NCI-H748 (cell line): ENCODE measurements at regions not wholly inside any gene's neighbourhood (a gene's known extent, or its start where the extent isn't known, plus 50 kb on each side); places are given as distances from the start of the nearest gene placed in this dataset.
A peak's percentile ranks its signal among the peaks of the same experiment; 100 is the strongest.

Experiments used
- DNase-seq: peaks from one replicate; lab custom pipeline; 2025; ENCODE audit not compliant: unreplicated experiment; lab: John Stamatoyannopoulos, UW

GRCh38 chr2:20539776-20540586 is 93.1 kb downstream of the RHOB start:
- no peak for DNase-seq

DNA sequence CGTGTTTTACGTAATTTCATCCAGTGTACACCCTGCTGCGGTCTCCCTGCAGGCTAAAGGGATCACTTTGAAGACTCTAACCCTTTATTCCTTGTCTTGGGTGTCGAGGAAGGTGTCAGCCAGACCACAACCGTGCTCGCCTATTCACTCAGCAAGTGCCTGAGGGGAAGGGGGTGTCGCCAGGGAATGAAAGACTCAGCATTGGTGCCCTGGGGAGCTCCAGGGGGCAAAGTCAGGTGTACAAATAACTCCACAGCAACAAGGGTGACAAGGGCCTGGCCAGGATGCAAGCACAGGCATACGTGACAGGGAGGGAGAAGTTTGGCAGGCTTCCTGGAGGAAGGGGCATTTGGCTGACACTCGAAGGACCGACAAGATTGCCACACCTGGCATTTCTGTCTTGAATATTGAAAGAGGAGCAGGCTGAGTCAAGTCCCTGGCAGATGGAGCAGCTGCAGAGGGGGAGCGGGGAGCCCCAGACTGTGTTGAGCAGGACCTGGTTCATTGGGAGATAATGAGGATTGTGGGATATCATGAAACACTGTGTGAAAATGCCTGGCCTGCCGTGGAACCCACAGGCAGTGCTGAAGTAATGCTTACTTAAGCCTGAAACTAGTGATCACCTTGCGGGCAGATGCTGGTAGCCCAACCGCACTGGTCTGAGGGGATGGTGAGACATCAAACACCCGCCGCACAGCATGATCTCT is 93.9 kb downstream of the RHOB start:
- no peak for DNase-seq

DNA sequence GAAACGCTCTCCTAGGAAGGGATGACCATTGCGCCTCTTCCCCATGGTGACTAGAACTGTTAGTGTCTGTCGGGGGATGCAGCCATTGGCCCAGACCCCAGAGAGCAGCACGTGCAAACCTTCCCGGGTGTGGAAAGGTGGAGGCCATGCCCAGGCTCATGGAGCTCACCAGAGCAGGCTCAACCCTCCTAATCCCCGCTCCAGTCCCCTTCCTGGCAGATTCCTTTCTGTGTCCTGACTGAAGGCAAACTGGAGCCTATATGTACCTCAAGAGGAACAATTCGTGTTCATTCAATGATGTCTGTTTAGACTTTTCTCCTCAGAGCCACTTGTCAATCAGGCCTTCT is 94.4 kb downstream of the RHOB start:
- peak; percentile 12 for DNase-seq

DNA sequence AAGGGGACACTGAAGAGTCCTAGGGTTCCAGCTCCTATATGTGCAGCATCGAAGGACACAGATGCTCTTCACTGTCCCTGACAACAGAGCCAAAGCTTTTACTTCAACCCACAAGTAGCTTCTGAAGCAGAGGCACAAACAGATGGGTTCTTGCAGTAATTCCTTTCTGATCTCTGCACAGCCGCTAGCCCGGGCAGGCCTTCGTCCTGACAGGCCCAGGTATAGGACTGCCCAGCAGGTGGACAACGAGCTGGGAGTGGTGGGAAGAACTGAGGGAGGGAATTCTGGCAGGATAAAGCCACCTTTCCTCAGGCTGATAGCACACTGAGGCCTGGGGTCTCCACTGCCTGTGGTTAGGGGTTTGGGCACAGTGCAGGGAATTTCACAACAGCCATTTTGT is 94.8 kb downstream of the RHOB start:
- DNase-seq, result no peak

DNA sequence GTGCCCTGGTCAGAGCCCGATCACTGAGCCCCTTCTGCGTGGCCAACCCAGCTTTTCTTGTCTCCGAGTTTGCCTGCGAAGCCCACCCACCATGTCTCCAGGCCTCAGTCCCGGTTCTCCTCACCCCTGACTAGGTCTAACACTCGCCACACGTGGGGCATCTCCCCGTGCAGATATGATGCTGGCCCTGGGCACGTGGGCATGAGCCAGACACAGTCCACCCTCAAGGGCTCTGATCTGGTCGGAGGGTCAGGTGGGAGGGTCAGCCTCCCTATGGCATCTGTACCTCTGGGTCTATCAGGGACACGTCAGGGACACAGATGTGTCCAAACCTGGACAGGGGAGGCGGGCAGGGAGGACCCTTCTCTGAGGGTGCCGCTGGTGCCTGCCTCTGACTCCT is 95.4 kb downstream of the RHOB start:
- no peak for DNase-seq

- DNase-seq, result no peak
Measured at GRCh38 chr2:20542746-20543468, 96.0 kb downstream of the RHOB start.

DNA sequence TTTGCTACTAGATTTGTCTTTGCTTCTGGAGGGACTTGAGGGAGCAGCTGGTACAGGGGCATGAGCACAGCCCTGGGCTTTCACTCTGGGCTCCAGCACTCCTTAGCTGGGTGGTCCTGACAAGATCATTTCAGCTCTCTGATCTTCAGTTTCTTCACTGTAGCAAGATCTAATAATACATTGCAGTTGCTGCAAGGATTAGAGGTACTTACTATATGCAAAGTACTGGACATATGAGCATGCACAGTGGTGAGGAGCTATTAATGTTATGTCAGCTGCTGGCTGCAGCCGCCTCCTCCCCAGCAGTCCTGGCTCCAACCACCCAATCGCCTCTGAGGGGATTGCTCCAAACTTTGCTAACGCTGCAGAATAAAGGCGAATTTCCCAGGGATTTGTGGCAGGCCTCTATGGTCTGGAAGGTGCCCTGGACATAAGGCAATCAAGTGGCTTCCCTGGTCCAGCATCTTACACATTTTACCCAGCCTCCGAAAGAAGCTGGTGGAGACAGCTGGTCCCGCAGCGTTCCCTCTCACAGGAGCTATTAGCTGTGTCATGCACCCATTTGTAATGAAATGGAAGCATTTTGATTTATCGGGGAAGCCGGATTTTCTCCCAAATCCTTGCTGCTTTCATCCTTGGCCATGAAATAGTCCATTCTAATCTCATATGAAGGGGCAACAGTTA is 96.7 kb downstream of the RHOB start:
- DNase-seq, result no peak

DNA sequence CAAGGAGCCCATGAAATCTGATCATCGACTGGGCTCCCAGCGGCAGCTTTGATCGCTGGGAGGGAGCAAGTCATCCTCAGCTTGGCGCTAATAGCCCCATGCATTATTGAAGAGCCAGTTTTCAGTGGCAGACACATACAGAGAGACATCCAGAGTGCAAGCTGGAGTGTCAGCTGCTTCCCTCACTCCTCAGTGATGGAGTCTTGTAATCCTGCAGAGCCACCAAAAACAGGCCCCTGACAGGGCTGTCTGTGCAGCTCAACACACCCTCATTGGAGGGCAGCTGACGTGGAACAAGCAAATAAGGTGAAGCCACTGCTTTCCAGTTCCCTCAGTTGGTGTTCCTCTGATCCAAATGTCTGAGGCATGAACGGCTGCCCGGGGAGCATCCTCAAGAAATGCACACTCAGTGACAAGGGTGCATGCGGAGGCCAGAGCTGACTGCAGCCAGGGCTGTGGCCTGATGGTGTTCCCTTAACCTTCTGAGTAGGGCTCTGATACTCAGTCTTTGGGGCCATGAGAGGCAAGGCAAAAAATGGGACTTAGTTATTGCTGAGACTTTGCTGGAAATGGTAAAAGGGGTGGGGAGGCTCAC is 97.4 kb downstream of the RHOB start:
- no peak for DNase-seq

GRCh38 chr2:20549144-20549543 is 101.8 kb downstream of the HS1BP3 start:
- no peak for DNase-seq

GRCh38 chr2:20549691-20550348 is 101.1 kb downstream of the HS1BP3 start:
- no peak for DNase-seq

DNA sequence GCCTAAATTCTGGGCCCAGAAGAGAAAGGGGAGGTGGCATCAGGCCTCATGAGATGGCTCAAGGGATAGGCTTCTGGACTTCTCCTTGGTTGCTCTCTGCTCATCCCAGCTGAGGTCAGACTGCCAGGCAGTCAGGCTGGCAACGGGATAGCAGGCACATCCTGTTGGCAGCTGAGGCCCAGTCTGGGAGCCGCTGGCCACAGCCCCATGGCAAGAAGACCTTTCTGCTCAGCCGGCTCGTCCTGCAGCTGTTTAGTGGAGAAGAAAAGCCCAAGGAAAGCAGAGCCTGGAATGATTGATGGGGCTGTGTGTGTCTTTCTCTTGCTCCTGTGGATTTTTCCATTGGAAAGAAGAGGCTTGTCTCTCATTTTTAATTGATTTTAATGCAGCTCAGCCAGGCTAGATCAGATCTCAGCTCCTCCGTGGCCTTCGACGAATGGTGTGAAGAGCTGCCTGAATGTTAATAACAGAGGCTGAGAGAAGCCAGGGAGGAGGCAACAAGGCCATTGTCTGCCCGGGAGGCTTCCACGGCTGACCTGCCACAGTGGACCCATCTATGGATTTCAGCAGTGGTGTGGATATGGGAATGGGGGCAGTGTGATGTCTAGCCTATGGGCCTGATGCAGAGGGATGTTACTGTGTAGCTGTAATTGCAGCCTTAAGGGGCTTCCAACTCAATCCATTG is 99.5 kb downstream of the HS1BP3 start:
- DNase-seq, result no peak

- no peak for DNase-seq
Measured at GRCh38 chr2:20551945-20552328, 99.0 kb downstream of the HS1BP3 start.

DNA sequence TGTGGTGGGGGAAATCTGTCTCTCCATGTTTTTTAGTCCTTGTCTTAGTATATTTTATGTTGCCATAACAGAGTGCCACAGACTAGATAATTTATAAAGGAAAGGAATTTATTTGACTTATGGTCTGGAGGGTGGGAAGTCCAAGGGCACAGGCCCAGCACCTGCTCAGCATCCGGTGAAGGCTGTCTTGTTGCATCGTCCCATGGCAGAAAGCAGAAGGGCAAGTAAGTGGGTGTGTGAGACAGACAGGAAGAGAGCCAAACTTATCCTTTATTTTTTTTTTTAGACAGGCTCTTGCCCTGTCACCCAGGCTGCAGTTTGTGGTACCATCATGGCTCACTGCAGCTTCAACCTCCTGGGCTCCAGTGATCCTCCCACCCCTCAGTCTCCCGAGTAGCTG is 98.1 kb downstream of the HS1BP3 start:
- no peak for DNase-seq

- DNase-seq, result no peak
Measured at GRCh38 chr2:20553580-20553979, 97.3 kb downstream of the HS1BP3 start.

- DNase-seq, result no peak
Measured at GRCh38 chr2:20555954-20556353, 94.9 kb downstream of the HS1BP3 start.

GRCh38 chr2:20556756-20557155 is 94.1 kb downstream of the HS1BP3 start:
- no peak for DNase-seq

GRCh38 chr2:20557226-20557625 is 93.7 kb downstream of the HS1BP3 start:
- DNase-seq, result no peak

DNA sequence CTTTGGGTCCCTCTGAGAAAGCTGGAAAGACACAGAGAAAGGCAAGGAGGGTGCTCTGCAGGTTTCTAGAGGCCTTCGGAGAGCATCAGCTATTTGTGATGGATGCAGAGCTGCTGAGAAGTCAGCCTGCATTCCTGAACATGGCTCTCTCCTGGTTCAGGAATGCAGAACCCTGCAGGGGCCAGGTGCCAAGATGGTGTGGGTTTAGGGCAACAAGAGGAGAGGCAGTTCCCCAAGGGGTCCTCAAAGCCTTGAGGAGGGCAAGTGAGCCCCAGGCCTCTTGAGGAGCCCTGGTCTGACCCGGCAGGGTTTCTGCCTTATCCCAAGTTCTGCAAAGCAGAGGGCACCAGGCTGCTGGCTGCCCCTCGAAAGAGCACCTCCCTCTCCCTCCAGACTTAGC is 93.3 kb downstream of the HS1BP3 start:
- DNase-seq, result no peak

DNA sequence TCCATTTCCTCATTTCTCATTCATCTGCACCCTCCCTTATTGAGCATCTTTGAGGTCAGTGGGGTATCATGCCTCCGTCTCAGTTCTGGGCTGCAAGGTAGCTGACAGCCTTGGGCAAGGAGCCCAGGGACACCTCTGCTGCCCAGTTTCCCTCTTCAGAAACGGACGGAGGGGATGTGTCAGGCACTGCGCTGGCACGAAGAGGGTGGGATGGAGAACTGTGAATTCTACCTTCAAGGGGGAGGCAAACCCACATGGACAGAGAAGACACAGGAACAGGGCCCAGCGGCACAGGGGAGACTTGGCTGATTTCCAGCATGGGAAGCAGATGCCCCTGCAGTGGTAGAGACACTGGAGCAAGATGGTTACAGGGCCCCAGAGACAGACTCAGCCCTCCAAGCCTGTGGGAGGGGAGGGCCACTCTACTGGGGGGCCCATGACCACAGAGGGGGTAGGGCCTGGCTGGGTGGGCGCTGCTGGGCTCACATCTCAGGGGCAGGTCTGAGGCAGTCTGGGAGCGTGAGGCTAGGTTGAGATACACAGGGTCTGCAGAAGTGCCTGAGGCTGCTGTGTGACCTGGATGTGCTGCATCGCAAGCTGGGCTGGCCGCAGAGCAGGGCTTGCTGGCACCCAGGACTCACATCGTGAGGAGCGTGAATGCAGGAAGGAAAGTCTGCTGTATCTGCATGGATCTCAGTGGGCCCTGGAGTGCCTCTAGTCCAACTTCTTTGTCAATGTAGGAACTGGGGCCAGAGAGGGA is 92.3 kb downstream of the HS1BP3 start:
- no peak for DNase-seq
